ENCODE measurements at regions not wholly inside any gene's neighbourhood (a gene's known extent, or its start where the extent isn't known, plus 50 kb on each side); places are given as distances from the start of the nearest gene placed in this dataset.

DNA sequence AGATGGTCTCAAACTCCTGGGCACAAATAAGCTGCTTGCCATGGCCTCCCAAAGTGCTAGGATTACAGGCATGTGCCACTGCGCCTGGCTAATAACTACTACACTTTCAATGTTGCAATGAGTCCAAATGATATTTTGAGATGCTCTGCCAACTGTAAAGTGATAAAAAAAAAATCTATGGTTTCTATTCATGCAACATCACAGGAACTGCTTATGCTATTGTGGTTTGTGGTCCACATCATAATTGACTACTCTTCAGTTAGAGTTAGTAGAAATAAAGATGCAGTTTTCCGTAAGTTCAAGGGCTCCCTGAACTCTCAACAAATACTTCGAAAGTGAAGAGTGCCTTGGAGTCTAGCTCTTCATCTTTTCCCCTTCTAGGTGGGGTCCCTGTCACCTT, 239.4 kb downstream of the C12orf75 start:
- TF ChIP-seq, protein P1, sequence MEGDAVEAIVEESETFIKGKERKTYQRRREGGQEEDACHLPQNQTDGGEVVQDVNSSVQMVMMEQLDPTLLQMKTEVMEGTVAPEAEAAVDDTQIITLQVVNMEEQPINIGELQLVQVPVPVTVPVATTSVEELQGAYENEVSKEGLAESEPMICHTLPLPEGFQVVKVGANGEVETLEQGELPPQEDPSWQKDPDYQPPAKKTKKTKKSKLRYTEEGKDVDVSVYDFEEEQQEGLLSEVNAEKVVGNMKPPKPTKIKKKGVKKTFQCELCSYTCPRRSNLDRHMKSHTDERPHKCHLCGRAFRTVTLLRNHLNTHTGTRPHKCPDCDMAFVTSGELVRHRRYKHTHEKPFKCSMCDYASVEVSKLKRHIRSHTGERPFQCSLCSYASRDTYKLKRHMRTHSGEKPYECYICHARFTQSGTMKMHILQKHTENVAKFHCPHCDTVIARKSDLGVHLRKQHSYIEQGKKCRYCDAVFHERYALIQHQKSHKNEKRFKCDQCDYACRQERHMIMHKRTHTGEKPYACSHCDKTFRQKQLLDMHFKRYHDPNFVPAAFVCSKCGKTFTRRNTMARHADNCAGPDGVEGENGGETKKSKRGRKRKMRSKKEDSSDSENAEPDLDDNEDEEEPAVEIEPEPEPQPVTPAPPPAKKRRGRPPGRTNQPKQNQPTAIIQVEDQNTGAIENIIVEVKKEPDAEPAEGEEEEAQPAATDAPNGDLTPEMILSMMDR (IDR thresholded peaks at IDR 0.05; ENCODE audit: low read length) = no peak
- no peak for TF ChIP-seq EZH2 (IDR thresholded peaks at IDR 0.05; ENCODE audit: borderline replicate concordance, low read length)

Measured in OCI-LY1 (cell line).